ENCODE measurements at regions not wholly inside any gene's neighbourhood (a gene's known extent, or its start where the extent isn't known, plus 50 kb on each side); places are given as distances from the start of the nearest gene placed in this dataset.

DNA sequence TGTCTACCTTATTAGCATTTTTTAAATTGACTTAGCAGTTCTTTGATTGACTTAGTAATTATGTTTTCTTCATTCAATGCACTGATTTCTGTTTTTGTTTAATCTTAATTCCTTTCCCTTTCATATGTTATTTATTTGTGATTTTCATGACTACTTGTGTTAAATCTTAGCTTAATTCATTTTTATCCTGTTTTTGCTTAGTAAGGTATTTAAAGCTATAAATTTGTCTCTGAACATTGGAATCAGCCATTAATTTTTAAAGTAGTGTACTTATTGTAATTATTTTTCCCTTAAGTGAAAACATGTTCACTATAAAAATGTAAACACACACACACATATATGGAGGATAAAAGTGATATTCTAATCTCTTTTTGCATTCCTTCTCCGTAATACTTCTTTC lies 109.1 kb upstream of the DIPK2B start:
- DNase-seq (ENCODE audit: low read depth in 2 of 2): no peak

DNA sequence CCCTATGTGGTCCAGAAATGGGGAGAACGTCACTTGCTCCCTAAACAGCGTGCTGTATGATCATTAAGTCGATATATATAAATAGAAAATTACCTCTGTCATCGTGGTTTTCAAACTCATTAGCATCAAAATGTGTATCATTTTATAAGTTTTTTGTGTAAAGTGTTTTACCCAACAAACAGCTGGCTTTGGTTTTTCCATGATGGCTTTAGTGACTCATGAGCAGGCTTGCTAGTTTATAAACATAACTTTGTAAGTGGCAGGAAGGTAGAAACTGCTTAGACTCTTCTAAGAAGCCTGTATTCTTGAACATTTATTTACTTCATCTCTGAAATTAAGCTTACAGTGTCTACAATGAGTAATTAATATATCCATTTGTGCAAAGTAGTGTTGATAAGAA lies 108.4 kb upstream of the DIPK2B start:
- no peak for DNase-seq (ENCODE audit: low read depth in 2 of 2)

DNA sequence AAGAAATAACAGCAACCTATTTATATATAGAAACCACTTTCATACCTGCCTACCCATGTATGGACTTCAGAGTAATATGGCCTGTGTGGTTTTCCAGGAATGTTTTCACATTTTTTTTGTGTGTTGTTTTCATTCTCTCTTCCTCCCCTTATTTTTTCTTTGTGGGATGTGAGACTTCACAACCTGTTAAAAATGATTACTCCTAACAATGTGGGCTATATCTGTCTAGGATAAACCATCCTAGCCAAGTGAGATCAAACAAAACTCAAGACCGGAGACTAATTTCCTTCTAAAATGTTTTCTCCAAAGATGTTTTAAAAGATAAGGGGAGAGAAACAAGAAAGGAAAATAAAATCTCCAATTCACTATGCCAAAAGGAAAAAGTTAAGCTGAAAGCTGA lies 106.1 kb upstream of the DIPK2B start:
- no peak for DNase-seq (ENCODE audit: low read depth in 2 of 2)

DNA sequence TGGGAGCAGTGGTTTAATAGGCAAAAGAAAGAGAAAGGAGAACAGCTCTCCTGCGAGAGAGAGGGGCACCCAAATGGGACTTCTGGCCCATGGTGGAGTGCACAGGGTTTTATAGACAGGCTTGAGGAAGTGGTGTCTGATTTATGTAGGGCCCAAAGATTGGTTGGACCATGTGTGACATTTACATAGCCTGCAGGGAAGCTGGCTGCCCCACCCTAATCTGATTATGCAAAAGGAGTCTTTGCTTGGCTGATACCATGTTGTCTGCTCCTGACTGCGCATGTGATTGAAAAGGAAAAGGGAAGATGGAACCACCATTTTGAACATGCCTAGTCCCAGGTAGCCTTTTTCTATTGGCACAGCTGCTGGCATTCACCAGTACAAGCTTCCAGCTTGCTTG lies 100.0 kb upstream of the DIPK2B start:
- DNase-seq (ENCODE audit: low read depth in 2 of 2): no peak

DNA sequence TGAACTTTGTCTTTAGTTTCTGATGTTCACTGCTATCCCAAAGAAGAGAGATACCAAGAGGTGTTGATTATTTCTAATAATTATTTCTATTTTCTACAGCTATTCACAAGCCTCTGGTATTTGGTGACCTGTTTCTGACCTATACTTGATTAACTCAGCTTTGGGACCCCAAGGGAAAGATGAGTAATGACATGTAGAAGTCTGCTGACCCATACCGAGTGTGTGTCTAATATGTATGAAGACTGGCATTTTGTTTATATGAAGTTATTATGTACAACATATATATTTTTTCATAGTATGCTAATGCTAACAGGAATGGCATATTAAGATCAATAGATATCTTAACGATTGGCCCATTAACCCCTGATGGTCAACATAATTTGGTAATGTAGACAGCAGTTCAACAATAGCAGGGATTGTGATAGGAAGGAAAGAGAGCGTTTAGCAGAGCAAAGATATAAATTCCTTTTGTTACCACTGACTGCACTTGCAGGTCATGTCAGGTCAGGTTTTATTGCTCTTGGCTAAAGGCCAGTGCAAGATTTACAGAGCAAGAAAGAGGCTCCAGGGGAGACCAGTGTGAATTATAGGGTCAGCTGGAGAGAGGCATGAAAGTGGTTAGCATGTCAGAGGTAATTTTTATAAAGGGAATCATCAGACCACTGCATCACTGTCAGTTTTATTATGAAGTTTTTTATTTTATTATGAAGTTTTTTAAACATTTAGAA lies 94.7 kb upstream of the DIPK2B start:
- no peak for DNase-seq (ENCODE audit: low read depth in 2 of 2)

DNA sequence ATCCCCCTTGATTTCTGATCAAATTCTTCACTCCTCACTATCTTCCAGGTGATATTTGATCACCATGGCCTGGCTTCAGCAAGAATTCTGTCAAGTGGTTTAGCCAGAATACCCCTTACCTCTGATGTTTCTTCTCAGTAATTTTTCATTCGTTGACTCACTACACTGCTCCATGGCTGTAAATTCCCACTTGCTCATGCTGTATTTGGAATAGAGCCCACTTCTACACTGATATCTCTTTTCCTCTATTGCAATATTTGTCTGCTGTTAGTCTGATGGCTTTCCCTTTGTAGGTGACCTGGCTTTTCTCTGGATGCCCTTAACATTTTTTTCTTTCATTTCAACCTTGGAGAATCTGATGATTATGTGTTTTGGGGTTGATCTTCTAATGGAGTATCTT lies 73.9 kb upstream of the DIPK2B start:
- DNase-seq (ENCODE audit: low read depth in 2 of 2): no peak

DNA sequence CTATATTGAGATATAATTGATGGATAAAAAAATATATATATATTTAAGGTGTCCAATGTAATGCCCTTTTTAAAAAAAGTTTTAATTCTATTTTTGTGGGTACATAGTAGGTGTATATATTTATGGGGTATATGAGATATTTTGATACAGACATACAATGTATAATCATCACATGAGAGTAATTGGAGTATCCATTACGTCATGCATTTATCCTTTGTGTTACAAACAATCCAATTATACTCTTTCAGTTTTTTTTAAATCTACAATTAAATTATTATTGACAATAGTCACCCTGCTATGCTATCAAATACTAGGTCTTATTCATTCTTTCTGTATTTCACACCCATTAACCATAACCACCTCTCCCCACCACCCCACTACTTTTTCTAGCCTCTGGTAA lies 66.3 kb upstream of the DIPK2B start:
- no peak for DNase-seq (ENCODE audit: low read depth in 2 of 2)

DNA sequence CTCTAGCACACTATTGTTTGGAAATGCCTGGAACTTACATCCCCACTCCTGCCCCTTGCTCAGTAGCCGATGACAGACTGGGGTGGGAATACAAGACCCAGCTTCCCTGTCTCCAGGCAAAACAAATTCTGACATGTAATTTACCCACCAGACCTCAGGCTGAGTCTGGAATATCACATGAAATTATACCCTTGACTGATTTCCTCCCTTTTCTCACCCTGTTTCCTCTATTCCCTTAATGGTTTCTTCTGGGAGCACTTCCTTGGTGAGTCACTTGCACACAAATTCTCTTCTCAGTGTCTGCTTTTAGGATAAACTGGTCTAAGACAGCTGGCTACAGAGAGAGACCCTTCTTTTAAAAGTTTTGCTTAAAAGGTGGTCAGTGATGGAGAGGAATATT lies 65.8 kb upstream of the DIPK2B start:
- DNase-seq (ENCODE audit: low read depth in 2 of 2): no peak

DNA sequence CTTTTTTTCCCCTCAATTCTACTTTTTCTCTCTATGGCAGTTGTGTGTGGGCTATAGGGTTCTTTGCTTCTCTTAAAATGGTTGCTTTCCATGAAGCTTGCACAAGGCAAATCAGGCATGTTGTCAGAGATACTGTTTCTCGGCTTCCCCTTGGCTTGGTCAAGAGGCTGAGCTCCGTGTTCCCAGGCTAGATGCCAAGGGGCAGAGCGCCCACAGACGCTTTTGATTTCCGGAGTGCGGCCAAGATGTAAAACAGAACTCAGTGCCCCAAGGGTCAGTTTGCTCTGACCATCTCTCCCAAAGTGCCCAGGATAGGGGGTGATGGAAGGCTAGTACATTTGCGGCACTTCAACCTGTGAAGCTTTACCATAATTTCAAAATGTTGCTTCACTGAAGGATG lies 64.2 kb upstream of the DIPK2B start:
- DNase-seq (ENCODE audit: low read depth in 2 of 2): no peak

DNA sequence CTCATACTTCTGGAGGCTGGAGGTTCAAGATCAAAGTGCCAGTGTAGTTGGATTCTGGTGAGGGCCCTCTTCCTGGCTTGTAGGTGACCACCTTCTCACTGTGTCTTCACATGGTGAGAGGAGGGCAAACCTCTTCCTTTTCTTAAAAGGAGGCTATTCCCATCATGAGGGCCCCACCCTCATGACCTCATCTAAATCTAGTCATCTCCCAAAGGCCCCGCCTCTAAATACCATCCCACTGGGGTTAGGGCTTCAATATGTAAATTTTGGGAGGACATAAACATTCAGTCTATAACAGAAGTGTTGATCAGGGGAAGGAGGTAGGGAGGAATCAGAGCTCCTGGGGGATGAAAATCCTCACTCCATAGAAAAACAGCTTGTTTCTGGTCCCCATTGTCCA lies 60.8 kb upstream of the DIPK2B start:
- no peak for DNase-seq (ENCODE audit: low read depth in 2 of 2)

DNA sequence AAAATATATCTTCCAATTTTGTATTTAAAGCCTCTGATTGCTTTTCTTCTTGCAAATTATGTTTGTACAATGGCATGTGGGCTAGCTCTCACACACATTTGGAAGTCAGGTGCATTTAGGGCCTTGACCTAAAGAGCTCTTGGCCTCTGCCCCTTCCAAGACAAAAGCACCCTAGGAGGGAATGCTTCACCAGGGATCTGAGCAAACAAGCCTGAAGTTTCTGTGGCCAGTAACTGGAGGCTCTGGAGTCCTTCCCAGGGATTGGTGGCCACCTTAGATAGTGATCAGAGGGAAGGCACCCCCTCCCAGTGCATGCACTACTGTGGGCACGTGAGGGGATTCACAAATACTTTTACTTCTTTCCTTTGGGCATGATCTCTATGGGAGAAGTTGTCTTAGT lies 60.3 kb upstream of the DIPK2B start:
- DNase-seq (ENCODE audit: low read depth in 2 of 2): no peak

DNA sequence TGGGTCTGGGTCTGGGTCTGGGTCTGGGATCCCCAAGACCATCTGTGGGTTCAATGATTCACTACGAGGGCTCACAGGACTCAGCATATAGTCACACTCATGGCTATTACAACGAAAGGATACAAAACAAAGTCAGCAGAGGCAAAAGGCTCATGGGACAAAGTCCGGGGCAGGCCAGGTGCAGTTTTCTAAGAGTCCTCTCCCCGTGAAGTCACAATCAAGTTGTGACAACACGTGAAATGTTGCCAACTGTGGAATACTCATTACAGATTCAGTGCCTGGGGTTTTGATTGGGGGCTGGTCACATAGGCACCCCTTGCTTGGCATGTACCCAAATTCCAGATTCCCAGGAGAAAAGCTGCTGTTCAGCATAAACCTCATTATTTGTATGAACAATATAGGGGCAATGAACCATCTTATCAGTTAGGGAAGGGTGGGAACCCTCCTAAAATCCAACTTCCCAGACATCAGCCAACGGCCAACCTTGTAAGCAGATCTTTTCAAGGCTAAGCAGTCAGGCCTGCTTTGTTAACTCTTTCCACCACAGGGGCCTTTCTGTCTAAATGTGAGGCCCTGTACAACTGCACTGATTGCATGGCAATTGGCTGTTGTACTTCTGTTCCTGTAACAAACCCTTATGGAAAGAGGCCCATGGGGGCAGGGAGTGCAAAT lies 58.2 kb upstream of the DIPK2B start:
- no peak for DNase-seq (ENCODE audit: low read depth in 2 of 2)

Measured in stimulated activated CD4-positive, alpha-beta T cell treated with anti-CD3 and anti-CD28 coated beads, Interleukin-12 subunit alpha, Interleukin-12 subunit beta, amount 100 ng/mL, for 24 hours (primary cell).